Astrocyte (in vitro differentiated cells and primary cell): ENCODE measurements at regions not wholly inside any gene's neighbourhood (a gene's known extent, or its start where the extent isn't known, plus 50 kb on each side); places are given as distances from the start of the nearest gene placed in this dataset.

ENCODE experiments used
- DNase-seq: peaks from one replicate; pipeline ENCODE4 v3.0.0-alpha.2; 2010; ENCODE audit warnings: low read depth
- FAIRE-seq: peaks from 2 replicates; lab custom pipeline; 2011; peaks lifted over from hg19 to GRCh38; lab: Jason Lieb, UNC
- H2AFZ ChIP-seq: 2 replicates; pipeline ENCODE4 v1.6.0; 2012; ENCODE audit warnings: low read depth, low read length, inconsistent platforms
- H3K27ac ChIP-seq: 2 replicates; pipeline ENCODE4 v1.5.1; 2011; ENCODE audit warnings: low read depth, low read length, inconsistent platforms
- H3K27me3 ChIP-seq: 2 replicates; pipeline ENCODE4 v1.6.0; 2011; ENCODE audit warnings: low read length, inconsistent platforms; ENCODE audit not compliant: insufficient read depth
- H3K36me3 ChIP-seq: 2 replicates; pipeline ENCODE4 v1.5.1; 2011; ENCODE audit warnings: low read length, inconsistent platforms; ENCODE audit not compliant: insufficient read depth
- H3K4me1 ChIP-seq: 2 replicates; pipeline ENCODE4 v1.5.1; 2011; ENCODE audit warnings: low read length, inconsistent platforms; ENCODE audit not compliant: insufficient read depth
- H3K4me2 ChIP-seq: 2 replicates; pipeline ENCODE4 v1.6.0; 2012; ENCODE audit warnings: low read length, inconsistent platforms
- H3K4me3 ChIP-seq: 2 replicates; pipeline ENCODE4 v1.5.1; 2011; ENCODE audit warnings: low read depth, mild to moderate bottlenecking, low read length, inconsistent platforms; ENCODE audit not compliant: insufficient read depth
- H3K79me2 ChIP-seq: 2 replicates; pipeline ENCODE4 v1.6.0; 2012; ENCODE audit warnings: mild to moderate bottlenecking, low read length, inconsistent platforms; ENCODE audit not compliant: insufficient read depth
- H3K9ac ChIP-seq: 2 replicates; pipeline ENCODE4 v1.6.0; 2012; ENCODE audit warnings: mild to moderate bottlenecking, low read length, inconsistent platforms
- H3K9me3 ChIP-seq: 2 replicates; pipeline ENCODE4 v1.5.1; 2012; ENCODE audit warnings: low read depth, mild to moderate bottlenecking, low read length, inconsistent platforms; ENCODE audit not compliant: insufficient read depth
- H4K20me1 ChIP-seq: 2 replicates; pipeline ENCODE4 v1.6.0; 2012; ENCODE audit warnings: low read length, inconsistent platforms; ENCODE audit not compliant: insufficient read depth
- H3K27ac Mint-ChIP-seq: one replicate; pipeline ENCODE4 v1.8.0; 2021; ENCODE audit warnings: mild to moderate bottlenecking, mixed read lengths; ENCODE audit not compliant: unreplicated experiment
- H3K27me3 Mint-ChIP-seq: one replicate; pipeline ENCODE4 v1.8.0; 2021; ENCODE audit warnings: low read depth, mixed read lengths; ENCODE audit not compliant: unreplicated experiment
- H3K36me3 Mint-ChIP-seq: one replicate; pipeline ENCODE4 v1.8.0; 2021; ENCODE audit warnings: low read depth, mixed read lengths; ENCODE audit not compliant: unreplicated experiment
- H3K4me1 Mint-ChIP-seq: one replicate; pipeline ENCODE4 v1.8.0; 2021; ENCODE audit warnings: low read depth, mixed read lengths; ENCODE audit not compliant: unreplicated experiment
- H3K4me3 Mint-ChIP-seq: one replicate; pipeline ENCODE4 v1.8.0; 2021; ENCODE audit warnings: mild to moderate bottlenecking, moderate library complexity, mixed read lengths; ENCODE audit not compliant: unreplicated experiment
- H3K9me3 Mint-ChIP-seq: one replicate; pipeline ENCODE4 v1.8.0; 2021; ENCODE audit warnings: mild to moderate bottlenecking, mixed read lengths; ENCODE audit not compliant: unreplicated experiment
- EZH2 ChIP-seq: IDR thresholded peaks from 2 replicates; pipeline ENCODE4 v1.6.1; 2012; ENCODE audit warnings: mild to moderate bottlenecking, low read length, inconsistent platforms; ENCODE audit not compliant: insufficient read depth
- TF ChIP-seq, protein P1 (sequence below): IDR thresholded peaks from 2 replicates; pipeline ENCODE4 v1.5.1; 2011; ENCODE audit warnings: low read depth, mild to moderate bottlenecking, inconsistent platforms, low read length, moderate library complexity; ENCODE audit not compliant: insufficient read depth

DNA sequence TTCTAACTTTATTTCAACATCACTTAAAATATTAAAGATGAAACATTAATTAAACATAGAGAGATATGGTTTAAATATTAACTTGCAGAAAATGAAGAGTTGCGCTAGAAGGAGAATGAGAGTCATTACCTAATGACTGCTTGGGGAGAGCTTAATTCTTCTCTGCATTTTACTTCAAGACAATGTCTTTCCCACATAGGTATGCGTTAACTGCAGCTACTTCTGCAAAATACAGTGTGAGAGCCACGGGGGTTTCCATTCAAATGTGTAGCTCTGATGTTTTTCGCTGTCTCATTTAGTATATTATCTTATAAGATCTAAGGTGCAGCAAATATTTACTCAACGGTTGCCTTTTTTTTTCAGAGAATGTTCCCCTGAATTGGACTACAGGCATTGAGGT, 126.7 kb downstream of the TMX3 start:
- H3K9me3 Mint-ChIP-seq = no peaks in the 10 kb centered on the region
- no peak for DNase-seq
- no peaks in the 10 kb centered on the region for H4K20me1 ChIP-seq
- H2AFZ ChIP-seq = no peak overlapping the region
- no peaks in the 10 kb centered on the region for H3K79me2 ChIP-seq
- FAIRE-seq = no peak
- H3K4me1 Mint-ChIP-seq = no peaks in the 10 kb centered on the region
- H3K36me3 ChIP-seq = no peaks in the 10 kb centered on the region
- no peak overlapping the region for H3K9ac ChIP-seq
- no peaks in the 10 kb centered on the region for H3K36me3 Mint-ChIP-seq
- H3K4me3 ChIP-seq = no peak overlapping the region
- no peaks in the 10 kb centered on the region for H3K4me1 ChIP-seq
- H3K27ac ChIP-seq = no peak overlapping the region
- no peaks in the 10 kb centered on the region for H3K27me3 ChIP-seq
- H3K9me3 ChIP-seq = no peaks in the 10 kb centered on the region
- no peak overlapping the region for H3K27ac Mint-ChIP-seq
- no peak overlapping the region for H3K4me3 Mint-ChIP-seq
- TF ChIP-seq, protein P1, sequence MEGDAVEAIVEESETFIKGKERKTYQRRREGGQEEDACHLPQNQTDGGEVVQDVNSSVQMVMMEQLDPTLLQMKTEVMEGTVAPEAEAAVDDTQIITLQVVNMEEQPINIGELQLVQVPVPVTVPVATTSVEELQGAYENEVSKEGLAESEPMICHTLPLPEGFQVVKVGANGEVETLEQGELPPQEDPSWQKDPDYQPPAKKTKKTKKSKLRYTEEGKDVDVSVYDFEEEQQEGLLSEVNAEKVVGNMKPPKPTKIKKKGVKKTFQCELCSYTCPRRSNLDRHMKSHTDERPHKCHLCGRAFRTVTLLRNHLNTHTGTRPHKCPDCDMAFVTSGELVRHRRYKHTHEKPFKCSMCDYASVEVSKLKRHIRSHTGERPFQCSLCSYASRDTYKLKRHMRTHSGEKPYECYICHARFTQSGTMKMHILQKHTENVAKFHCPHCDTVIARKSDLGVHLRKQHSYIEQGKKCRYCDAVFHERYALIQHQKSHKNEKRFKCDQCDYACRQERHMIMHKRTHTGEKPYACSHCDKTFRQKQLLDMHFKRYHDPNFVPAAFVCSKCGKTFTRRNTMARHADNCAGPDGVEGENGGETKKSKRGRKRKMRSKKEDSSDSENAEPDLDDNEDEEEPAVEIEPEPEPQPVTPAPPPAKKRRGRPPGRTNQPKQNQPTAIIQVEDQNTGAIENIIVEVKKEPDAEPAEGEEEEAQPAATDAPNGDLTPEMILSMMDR = no peak
- TF ChIP-seq EZH2 = no peak
- H3K4me2 ChIP-seq = no peak overlapping the region
- no peaks in the 10 kb centered on the region for H3K27me3 Mint-ChIP-seq

DNA sequence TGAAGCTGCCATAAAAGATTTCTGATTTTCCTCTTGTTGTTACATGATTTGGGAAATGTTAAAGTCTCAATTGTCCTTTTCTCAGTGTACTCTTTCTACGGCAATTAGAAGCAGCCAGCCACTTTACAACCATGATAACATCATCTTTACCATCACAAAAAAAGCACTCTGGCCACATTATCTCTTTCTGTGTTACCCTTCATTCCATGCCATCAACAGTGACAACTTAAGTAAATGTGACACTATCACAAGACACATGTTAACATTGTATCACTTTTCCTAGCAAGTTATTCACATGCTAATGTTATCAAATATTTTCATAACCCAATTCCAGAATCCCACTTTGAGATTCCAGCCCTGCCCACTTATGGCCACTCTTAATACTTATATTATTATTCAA, 131.2 kb downstream of the TMX3 start:
- Histone ChIP-seq H3K27ac (no peak overlapping the region), H3K4me3 (no peak overlapping the region), H3K9me3 (no peaks in the 10 kb centered on the region), H3K79me2 (no peaks in the 10 kb centered on the region), H4K20me1 (no peaks in the 10 kb centered on the region), H2AFZ (no peak overlapping the region), H3K27me3 (no peaks in the 10 kb centered on the region), H3K4me1 (no peaks in the 10 kb centered on the region), H3K9ac (no peak overlapping the region), H3K36me3 (no peaks in the 10 kb centered on the region), H3K4me2 (no peak overlapping the region)
- Mint-ChIP-seq H3K27ac (no peak overlapping the region), H3K36me3 (no peaks in the 10 kb centered on the region), H3K9me3 (no peaks in the 10 kb centered on the region), H3K4me1 (peaks cover 6% of the 10 kb centered on the region), H3K27me3 (no peaks in the 10 kb centered on the region), H3K4me3 (no peak overlapping the region)
- TF ChIP-seq EZH2 = no peak
- TF ChIP-seq, protein P1 = no peak
- DNase-seq = no peak
- peak; percentile 39 for FAIRE-seq

DNA sequence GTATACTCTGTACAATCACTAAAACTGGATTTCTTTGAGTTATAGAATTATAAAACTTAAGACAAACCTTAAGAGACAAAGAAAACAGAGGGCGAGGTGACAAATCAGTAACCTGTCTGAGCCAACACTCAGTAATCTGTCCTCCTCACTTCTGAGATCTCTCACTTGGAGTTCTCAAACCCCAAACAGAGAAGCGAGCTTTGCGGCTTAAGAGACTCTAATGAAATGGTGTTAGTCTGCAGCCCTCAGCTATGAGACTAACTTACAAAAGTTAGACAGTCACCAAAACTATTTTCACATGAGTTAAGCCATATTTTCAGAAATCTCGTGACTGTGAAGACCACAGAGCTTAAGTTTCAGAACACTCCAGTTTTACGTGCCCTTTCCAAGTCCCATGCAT, 140.6 kb downstream of the TMX3 start:
- no peaks in the 10 kb centered on the region for H3K4me1 ChIP-seq
- DNase-seq (no peak), FAIRE-seq (no peak)
- no peak overlapping the region for H3K27ac ChIP-seq
- no peak overlapping the region for H3K27ac Mint-ChIP-seq
- H3K79me2 ChIP-seq = no peaks in the 10 kb centered on the region
- H3K36me3 Mint-ChIP-seq = no peaks in the 10 kb centered on the region
- H3K4me2 ChIP-seq = no peak overlapping the region
- no peaks in the 10 kb centered on the region for H3K27me3 ChIP-seq
- no peaks in the 10 kb centered on the region for H3K4me1 Mint-ChIP-seq
- no peak overlapping the region for H2AFZ ChIP-seq
- no peaks in the 10 kb centered on the region for H4K20me1 ChIP-seq
- no peak overlapping the region for H3K4me3 ChIP-seq
- no peaks in the 10 kb centered on the region for H3K27me3 Mint-ChIP-seq
- TF ChIP-seq EZH2 = no peak
- TF ChIP-seq, protein P1 = no peak
- no peaks in the 10 kb centered on the region for H3K36me3 ChIP-seq
- no peak overlapping the region for H3K4me3 Mint-ChIP-seq
- no peak overlapping the region for H3K9ac ChIP-seq
- peaks cover 3% of the 10 kb centered on the region for H3K9me3 Mint-ChIP-seq
- no peaks in the 10 kb centered on the region for H3K9me3 ChIP-seq
